OCI-LY7 (cell line): ENCODE measurements at regions not wholly inside any gene's neighbourhood (a gene's known extent, or its start where the extent isn't known, plus 50 kb on each side); places are given as distances from the start of the nearest gene placed in this dataset.
"Not testable (repeated sequence)": the region's sequence is repeated elsewhere in the genome, so short reads cannot be mapped to it uniquely, and the experiment has no call there.

ENCODE experiments used
- BruUV-seq: library from RNA; stranded (reverse); fragments of 400-500 nt; replicated peaks from 2 replicates; lab custom pipeline; 2021; lab: Mats Ljungman, UMichigan
- CTCF ChIA-PET: fragments of 300-600 bp; sonication (Branson Sonifier 250); formaldehyde crosslinking; loops from one replicate; lab custom pipeline; 2022; ENCODE audit warnings: antibody characterized with exemption; ENCODE audit not compliant: unreplicated experiment; lab: Charles Lee
- POLR2A ChIA-PET: fragments of 300-600 bp; sonication (Branson Sonifier 250); formaldehyde crosslinking; loops from one replicate; lab custom pipeline; 2022; ENCODE audit warnings: antibody characterized with exemption; lab: Charles Lee
- DNase-seq: peaks from one replicate; pipeline ENCODE4 v3.0.0-alpha.2; 2015; ENCODE audit warnings: low spot score
- H2AFZ ChIP-seq: fragments of 200-600 bp; sonication (generic), shearing (Covaris generic); 2 replicates; pipeline ENCODE4 v1.6.1; 2014; ENCODE audit warnings: mild to moderate bottlenecking, antibody characterized with exemption, low read length, moderate library complexity
- H3K27ac ChIP-seq: fragments of 200-600 bp; sonication (generic); 2 replicates; pipeline ENCODE4 v1.5.1; 2014; ENCODE audit warnings: mixed run types, low read depth, mild to moderate bottlenecking, moderate library complexity, low read length, inconsistent platforms; ENCODE audit not compliant: poor library complexity, severe bottlenecking
- H3K36me3 ChIP-seq: fragments of 200-600 bp; sonication (generic); 2 replicates; pipeline ENCODE4 v1.6.1; 2014; ENCODE audit warnings: mild to moderate bottlenecking, antibody characterized with exemption, low read length, moderate library complexity, mixed read lengths; ENCODE audit not compliant: insufficient read depth
- H3K4me1 ChIP-seq: fragments of 200-600 bp; sonication (generic); 2 replicates; pipeline ENCODE4 v1.5.1; 2014; ENCODE audit warnings: mild to moderate bottlenecking, low read length; ENCODE audit not compliant: insufficient read depth, poor library complexity, severe bottlenecking
- H3K4me2 ChIP-seq: fragments of 200-600 bp; sonication (generic); 2 replicates; pipeline ENCODE4 v1.6.1; 2014; ENCODE audit warnings: mild to moderate bottlenecking, low read length
- H3K4me3 ChIP-seq: fragments of 200-600 bp; sonication (generic); 2 replicates; pipeline ENCODE4 v1.5.1; 2014; ENCODE audit warnings: mild to moderate bottlenecking, low read depth, low read length; ENCODE audit not compliant: poor library complexity, severe bottlenecking
- H3K79me2 ChIP-seq: fragments of 200-600 bp; sonication (generic); 2 replicates; pipeline ENCODE4 v1.6.1; 2016; ENCODE audit warnings: low read depth, mild to moderate bottlenecking, low read length, moderate library complexity, mixed read lengths; ENCODE audit not compliant: insufficient read depth
- H3K9me2 ChIP-seq: fragments of 200-600 bp; sonication (generic); 2 replicates; pipeline ENCODE4 v1.6.1; 2016; ENCODE audit warnings: mild to moderate bottlenecking, low read length, mixed read lengths; ENCODE audit not compliant: insufficient read depth
- H3K9me3 ChIP-seq: fragments of 200-600 bp; sonication (generic); 2 replicates; pipeline ENCODE4 v1.6.1; 2014; ENCODE audit warnings: mild to moderate bottlenecking, mixed run types, low read length, mixed read lengths
- H4K20me1 ChIP-seq: fragments of 200-600 bp; sonication (generic); 2 replicates; pipeline ENCODE4 v1.6.1; 2014; ENCODE audit warnings: mild to moderate bottlenecking, antibody characterized with exemption, low read length, moderate library complexity, mixed read lengths; ENCODE audit not compliant: insufficient read depth
- EZH2phosphoT487 ChIP-seq: fragments of 200-600 bp; sonication (generic); IDR thresholded peaks from 2 replicates; pipeline ENCODE4 v1.6.1; 2018; ENCODE audit warnings: low read depth, borderline replicate concordance, mild to moderate bottlenecking, mixed run types, antibody characterized with exemption, low read length, moderate library complexity, mixed read lengths
- intact Hi-C: fragments of 100-400 bp; cut with micrococcal nuclease; formaldehyde crosslinking; loops from one replicate; pipeline ENCODE4 v1.10.0; 2022; ENCODE audit not compliant: unreplicated experiment
- TF ChIP-seq, protein P1 (sequence below): fragments of 200-600 bp; sonication (generic); conservative IDR thresholded peaks from 2 replicates; pipeline ENCODE4 v1.5.1; 2014; ENCODE audit warnings: mild to moderate bottlenecking, antibody characterized with exemption, low read length, moderate library complexity, mixed read lengths

GRCh38 chr1:229148743-229149142, 122.2 kb upstream of the RAB4A start:
- ChIA-PET POLR2A (no interaction called here), CTCF (no interaction called here)
- DNase-seq, result no peak
- Histone ChIP-seq H3K9me2 (no peaks in the 10 kb centered on the region), H3K4me2 (no peak overlapping the region), H3K79me2 (no peaks in the 10 kb centered on the region), H3K9me3 (no peaks in the 10 kb centered on the region), H3K36me3 (no peaks in the 10 kb centered on the region), H3K4me1 (no peaks in the 10 kb centered on the region), H4K20me1 (no peaks in the 10 kb centered on the region), H2AFZ (no peak overlapping the region), H3K27ac (no peak overlapping the region), H3K4me3 (no peak overlapping the region)
- intact Hi-C loops, result no loop called here
- TF ChIP-seq, protein P1, sequence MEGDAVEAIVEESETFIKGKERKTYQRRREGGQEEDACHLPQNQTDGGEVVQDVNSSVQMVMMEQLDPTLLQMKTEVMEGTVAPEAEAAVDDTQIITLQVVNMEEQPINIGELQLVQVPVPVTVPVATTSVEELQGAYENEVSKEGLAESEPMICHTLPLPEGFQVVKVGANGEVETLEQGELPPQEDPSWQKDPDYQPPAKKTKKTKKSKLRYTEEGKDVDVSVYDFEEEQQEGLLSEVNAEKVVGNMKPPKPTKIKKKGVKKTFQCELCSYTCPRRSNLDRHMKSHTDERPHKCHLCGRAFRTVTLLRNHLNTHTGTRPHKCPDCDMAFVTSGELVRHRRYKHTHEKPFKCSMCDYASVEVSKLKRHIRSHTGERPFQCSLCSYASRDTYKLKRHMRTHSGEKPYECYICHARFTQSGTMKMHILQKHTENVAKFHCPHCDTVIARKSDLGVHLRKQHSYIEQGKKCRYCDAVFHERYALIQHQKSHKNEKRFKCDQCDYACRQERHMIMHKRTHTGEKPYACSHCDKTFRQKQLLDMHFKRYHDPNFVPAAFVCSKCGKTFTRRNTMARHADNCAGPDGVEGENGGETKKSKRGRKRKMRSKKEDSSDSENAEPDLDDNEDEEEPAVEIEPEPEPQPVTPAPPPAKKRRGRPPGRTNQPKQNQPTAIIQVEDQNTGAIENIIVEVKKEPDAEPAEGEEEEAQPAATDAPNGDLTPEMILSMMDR, result no peak
- TF ChIP-seq EZH2phosphoT487, result no peak
- no TSS peak for BruUV-seq

GRCh38 chr1:229149435-229149834, 121.5 kb upstream of the RAB4A start:
- no peaks in the 10 kb centered on the region for H4K20me1 ChIP-seq
- H3K4me2 ChIP-seq, result no peak overlapping the region
- TF ChIP-seq EZH2phosphoT487, result no peak
- TF ChIP-seq, protein P1, result no peak
- H3K4me1 ChIP-seq, result no peaks in the 10 kb centered on the region
- no peak overlapping the region for H3K4me3 ChIP-seq
- no TSS peak for BruUV-seq
- no peak overlapping the region for H2AFZ ChIP-seq
- no peak overlapping the region for H3K27ac ChIP-seq
- ChIA-PET CTCF (no interaction called here), POLR2A (no interaction called here)
- no peaks in the 10 kb centered on the region for H3K79me2 ChIP-seq
- H3K9me3 ChIP-seq, result no peaks in the 10 kb centered on the region
- H3K9me2 ChIP-seq, result no peaks in the 10 kb centered on the region
- intact Hi-C loops, result no loop called here
- H3K36me3 ChIP-seq, result no peaks in the 10 kb centered on the region
- DNase-seq, result no peak

GRCh38 chr1:229150518-229150917, 120.4 kb upstream of the RAB4A start:
- ChIA-PET POLR2A (interaction anchor here (0.6 kb wide), 1 partner anchor 39 kb away, joined by 3 read pairs; no protein-coding TSS in a partner anchor), CTCF (interaction anchor here (0.8 kb wide), 1 partner anchor 12 kb away, joined by 3 read pairs; no protein-coding TSS in a partner anchor)
- Histone ChIP-seq H3K4me2 (no peak overlapping the region), H3K9me2 (no peaks in the 10 kb centered on the region), H3K27ac (no peak overlapping the region), H3K36me3 (no peaks in the 10 kb centered on the region), H3K9me3 (no peaks in the 10 kb centered on the region), H3K4me3 (no peak overlapping the region), H4K20me1 (no peaks in the 10 kb centered on the region), H3K79me2 (no peaks in the 10 kb centered on the region), H2AFZ (no peak overlapping the region), H3K4me1 (no peaks in the 10 kb centered on the region)
- DNase-seq, result no peak
- BruUV-seq, result no TSS peak
- TF ChIP-seq, protein P1, result no peak
- TF ChIP-seq EZH2phosphoT487, result no peak
- intact Hi-C loops, result no loop called here

DNA sequence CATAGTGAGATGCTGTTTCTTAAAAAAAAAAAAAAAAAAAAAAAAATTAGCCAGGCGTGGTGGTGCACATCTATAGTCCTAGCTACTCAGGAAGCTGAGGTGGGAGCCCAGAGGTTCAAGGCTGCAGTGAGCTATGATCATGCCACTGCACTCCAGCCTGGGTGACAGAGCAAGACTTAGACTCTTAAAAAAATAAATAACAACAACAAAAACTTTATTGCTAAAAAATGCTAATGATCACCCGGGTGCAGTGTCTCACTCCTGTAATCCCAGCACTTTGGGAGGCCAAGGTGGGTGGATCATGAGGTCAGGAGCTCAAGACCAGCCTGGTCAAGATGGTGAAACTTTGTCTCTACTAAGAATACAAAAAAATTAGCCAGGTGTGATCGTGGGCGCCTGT, 119.5 kb upstream of the RAB4A start:
- H3K4me2 ChIP-seq, H3K79me2 ChIP-seq, intact Hi-C loops, H3K27ac ChIP-seq, H3K4me1 ChIP-seq, H3K36me3 ChIP-seq, H3K9me3 ChIP-seq, H3K4me3 ChIP-seq, H2AFZ ChIP-seq, H4K20me1 ChIP-seq, DNase-seq, BruUV-seq, H3K9me2 ChIP-seq: not testable (repeated sequence)
- POLR2A ChIA-PET, result interaction anchor here (0.6 kb wide), 2 partner anchors 1753 to 1968 kb away, joined by 3 to 6 read pairs; no protein-coding TSS in a partner anchor
- CTCF ChIA-PET, result interaction anchor here (0.8 kb wide), 1 partner anchor 11 kb away, joined by 3 read pairs; no protein-coding TSS in a partner anchor
